SU-DHL-6 (cell line): ENCODE measurements at regions not wholly inside any gene's neighbourhood (a gene's known extent, or its start where the extent isn't known, plus 50 kb on each side); places are given as distances from the start of the nearest gene placed in this dataset.

ENCODE experiments used
- CTCF ChIP-seq: fragments of 200-600 bp; sonication (generic); IDR thresholded peaks from one replicate; pipeline ENCODE4 v1.5.1; 2017; ENCODE audit warnings: antibody characterized with exemption, mild to moderate bottlenecking, low read length, moderate library complexity; ENCODE audit not compliant: insufficient read depth, poor library complexity, severe bottlenecking
- EZH2phosphoT487 ChIP-seq: fragments of 200-600 bp; sonication (generic), shearing (Covaris generic); conservative IDR thresholded peaks from 2 replicates; pipeline ENCODE4 v1.6.1; 2018; ENCODE audit warnings: mild to moderate bottlenecking, antibody characterized with exemption, low read length, moderate library complexity, mixed read lengths

- no peak for TF ChIP-seq CTCF
- no peak for TF ChIP-seq EZH2phosphoT487
Measured at GRCh38 chr5:61915646-61916045, 390.4 kb upstream of the KIF2A start.
